ENCODE measurements at regions not wholly inside any gene's neighbourhood (a gene's known extent, or its start where the extent isn't known, plus 50 kb on each side); places are given as distances from the start of the nearest gene placed in this dataset.

- peaks cover 11% of the 10 kb centered on the region for H3K27me3 ChIP-seq
- H3K27ac ChIP-seq = no peak overlapping the region
- DNase-seq = no peak
- H3K4me3 ChIP-seq = no peak overlapping the region
- no peaks in the 10 kb centered on the region for H3K9me3 ChIP-seq (replicated peaks)
- H3K36me3 ChIP-seq = no peaks in the 10 kb centered on the region
- no peaks in the 10 kb centered on the region for H3K4me1 ChIP-seq
Observed at GRCh38 chr11:42709216-42709615, 602.6 kb upstream of the API5 start.

GRCh38 chr11:42713279-42713678 is 598.5 kb upstream of the API5 start:
- no peaks in the 10 kb centered on the region for H3K36me3 ChIP-seq
- DNase-seq = no peak

GRCh38 chr11:42713753-42714152 is 598.0 kb upstream of the API5 start:
- Histone ChIP-seq H3K27ac (no peak overlapping the region), H3K27me3 (no peaks in the 10 kb centered on the region), H3K36me3 (no peaks in the 10 kb centered on the region), H3K4me1 (no peaks in the 10 kb centered on the region), H3K4me3 (no peak overlapping the region), H3K9me3 (replicated peaks) (no peaks in the 10 kb centered on the region)
- no peak for DNase-seq

More at GRCh38 chr11:42713279-42713678, 598.5 kb upstream of the API5 start:
- H3K27ac ChIP-seq = no peak overlapping the region
- no peaks in the 10 kb centered on the region for H3K27me3 ChIP-seq
- no peak overlapping the region for H3K4me3 ChIP-seq
- H3K9me3 ChIP-seq (replicated peaks) = no peaks in the 10 kb centered on the region
- H3K4me1 ChIP-seq = no peaks in the 10 kb centered on the region

GRCh38 chr11:42720716-42721563 is 590.9 kb upstream of the API5 start:
- DNase-seq = no peak
- Histone ChIP-seq H3K4me3 (no peak overlapping the region), H3K9me3 (replicated peaks) (no peaks in the 10 kb centered on the region), H3K27ac (no peak overlapping the region), H3K27me3 (no peaks in the 10 kb centered on the region), H3K36me3 (no peaks in the 10 kb centered on the region), H3K4me1 (no peaks in the 10 kb centered on the region)

GRCh38 chr11:42727879-42728278 is 583.9 kb upstream of the API5 start:
- no peaks in the 10 kb centered on the region for H3K27me3 ChIP-seq
- H3K27ac ChIP-seq = no peak overlapping the region
- H3K4me1 ChIP-seq = no peaks in the 10 kb centered on the region
- no peaks in the 10 kb centered on the region for H3K36me3 ChIP-seq
- H3K4me3 ChIP-seq = no peak overlapping the region
- no peaks in the 10 kb centered on the region for H3K9me3 ChIP-seq (replicated peaks)
- DNase-seq = peak in 1 of 2 experiments; percentile 2

GRCh38 chr11:42762348-42762747 is 549.4 kb upstream of the API5 start:
- H3K4me1 ChIP-seq = no peaks in the 10 kb centered on the region
- H3K4me3 ChIP-seq = no peak overlapping the region
- no peak overlapping the region for H3K27ac ChIP-seq
- no peaks in the 10 kb centered on the region for H3K9me3 ChIP-seq (replicated peaks)
- no peaks in the 10 kb centered on the region for H3K36me3 ChIP-seq
- DNase-seq = no peak
- no peaks in the 10 kb centered on the region for H3K27me3 ChIP-seq

- Histone ChIP-seq H3K27me3 (no peaks in the 10 kb centered on the region), H3K4me3 (no peak overlapping the region), H3K27ac (no peak overlapping the region), H3K36me3 (no peaks in the 10 kb centered on the region), H3K9me3 (replicated peaks) (no peaks in the 10 kb centered on the region), H3K4me1 (no peaks in the 10 kb centered on the region)
- DNase-seq = no peak
Observed at GRCh38 chr11:42764936-42765335, 546.9 kb upstream of the API5 start.

GRCh38 chr11:42768576-42768975 is 543.2 kb upstream of the API5 start:
- Histone ChIP-seq H3K4me1 (no peaks in the 10 kb centered on the region), H3K27ac (no peak overlapping the region), H3K9me3 (replicated peaks) (no peaks in the 10 kb centered on the region), H3K4me3 (no peak overlapping the region), H3K27me3 (peaks cover 3% of the 10 kb centered on the region; the same call in 1 of the 2 replicates), H3K36me3 (no peaks in the 10 kb centered on the region)
- DNase-seq = no peak

GRCh38 chr11:42770444-42771065 is 541.2 kb upstream of the API5 start:
- no peak overlapping the region for H3K27ac ChIP-seq
- DNase-seq = peak; percentile 9 to 62
- H3K4me1 ChIP-seq = no peaks in the 10 kb centered on the region
- H3K9me3 ChIP-seq (replicated peaks) = no peaks in the 10 kb centered on the region
- H3K36me3 ChIP-seq = no peaks in the 10 kb centered on the region
- H3K27me3 ChIP-seq = peaks cover 3% of the 10 kb centered on the region; the same call in 1 of the 2 replicates
- H3K4me3 ChIP-seq = no peak overlapping the region

GRCh38 chr11:42772886-42773285 is 538.9 kb upstream of the API5 start:
- H3K4me3 ChIP-seq = no peak overlapping the region
- peaks cover 3% of the 10 kb centered on the region; the same call in 1 of the 2 replicates for H3K27me3 ChIP-seq
- H3K36me3 ChIP-seq = no peaks in the 10 kb centered on the region
- no peaks in the 10 kb centered on the region for H3K9me3 ChIP-seq (replicated peaks)
- H3K27ac ChIP-seq = no peak overlapping the region
- H3K4me1 ChIP-seq = no peaks in the 10 kb centered on the region
- no peak for DNase-seq

- H3K4me1 ChIP-seq = no peaks in the 10 kb centered on the region
- H3K9me3 ChIP-seq (replicated peaks) = no peaks in the 10 kb centered on the region
- H3K27ac ChIP-seq = no peak overlapping the region
- H3K27me3 ChIP-seq = peaks cover 3% of the 10 kb centered on the region; the same call in 1 of the 2 replicates
- H3K36me3 ChIP-seq = no peaks in the 10 kb centered on the region
- no peak overlapping the region for H3K4me3 ChIP-seq
- DNase-seq = no peak
Observed at GRCh38 chr11:42773729-42774128, 538.1 kb upstream of the API5 start.

- H3K27me3 ChIP-seq = peaks cover 3% of the 10 kb centered on the region; the same call in 1 of the 2 replicates
Observed at GRCh38 chr11:42774567-42774966, 537.2 kb upstream of the API5 start.

GRCh38 chr11:42777776-42778175 is 534.0 kb upstream of the API5 start:
- H3K9me3 ChIP-seq (replicated peaks) = no peaks in the 10 kb centered on the region; the same call in 1 of the 2 replicates
- H3K4me1 ChIP-seq = 0 out of 2 replicates have a peak, but pooled peaks cover 3% of the 10 kb centered on the region
- H3K27me3 ChIP-seq = peaks cover 9% of the 10 kb centered on the region
- DNase-seq = no peak
- H3K4me3 ChIP-seq = no peak overlapping the region
- no peak overlapping the region for H3K27ac ChIP-seq
- H3K36me3 ChIP-seq = no peaks in the 10 kb centered on the region

More at GRCh38 chr11:42774567-42774966, 537.2 kb upstream of the API5 start:
- H3K9me3 ChIP-seq (replicated peaks) = no peaks in the 10 kb centered on the region
- no peak overlapping the region for H3K27ac ChIP-seq
- H3K4me1 ChIP-seq = no peaks in the 10 kb centered on the region
- no peak for DNase-seq
- no peaks in the 10 kb centered on the region for H3K36me3 ChIP-seq
- H3K4me3 ChIP-seq = no peak overlapping the region

GRCh38 chr11:42778193-42778592 is 533.6 kb upstream of the API5 start:
- Histone ChIP-seq H3K4me1 (0 out of 2 replicates have a peak, but pooled peaks cover 3% of the 10 kb centered on the region), H3K27me3 (peaks cover 8% of the 10 kb centered on the region; the same call in 1 of the 2 replicates), H3K9me3 (replicated peaks) (no peaks in the 10 kb centered on the region; the same call in 1 of the 2 replicates), H3K36me3 (no peaks in the 10 kb centered on the region), H3K4me3 (no peak overlapping the region), H3K27ac (no peak overlapping the region)
- no peak for DNase-seq

GRCh38 chr11:42779555-42779954 is 532.2 kb upstream of the API5 start:
- 0 out of 2 replicates have a peak, but pooled peaks cover 3% of the 10 kb centered on the region for H3K4me1 ChIP-seq
- DNase-seq = no peak
- H3K36me3 ChIP-seq = no peaks in the 10 kb centered on the region

More at GRCh38 chr11:42779555-42779954, 532.2 kb upstream of the API5 start:
- Histone ChIP-seq H3K27ac (no peak overlapping the region), H3K9me3 (replicated peaks) (no peaks in the 10 kb centered on the region; the same call in 1 of the 2 replicates), H3K4me3 (no peak overlapping the region), H3K27me3 (peaks cover 6% of the 10 kb centered on the region; the same call in 1 of the 2 replicates)
